ENCODE measurements at regions not wholly inside any gene's neighbourhood (a gene's known extent, or its start where the extent isn't known, plus 50 kb on each side); places are given as distances from the start of the nearest gene placed in this dataset.

GRCh38 chr1:194114288-194114687 lies 927.9 kb upstream of the B3GALT2 start:
- H3K36me3 Mint-ChIP-seq, result no peaks in the 10 kb centered on the region
- ATAC-seq (replicated peaks in 1 of 4) (no peak), DNase-seq (no peak)
- no peaks in the 10 kb centered on the region for H3K27me3 ChIP-seq (replicated peaks in 1 of 2; ENCODE audit: control insufficient read depth in 2 of 2, extremely low read depth in 1 of 2, insufficient read depth in 2 of 2, low read length in 1 of 2)
- no peaks in the 10 kb centered on the region for H3K9me3 Mint-ChIP-seq
- WGBS (ENCODE audit: insufficient coverage), result 75% methylated on average over 2 of the region's 3 CpGs
- H3K27me3 Mint-ChIP-seq, result no peaks in the 10 kb centered on the region
- no peak overlapping the region for H3K27ac ChIP-seq (ENCODE audit: low read length)
- H3K4me1 Mint-ChIP-seq, result no peaks in the 10 kb centered on the region
- CTCF ChIA-PET, result interaction anchor here (0.6 to 0.9 kb wide), 3 partner anchors 10 to 742 kb away, joined by 3 read pairs; no protein-coding TSS in a partner anchor
- H3K9me3 ChIP-seq, result no peaks in the 10 kb centered on the region
- H3K27ac Mint-ChIP-seq, result no peak overlapping the region
- POLR2A ChIA-PET, result interaction anchor here in 1 of 2 donors (0.5 kb wide), 1 partner anchor 11 kb away, joined by 3 read pairs; no protein-coding TSS in a partner anchor
- H3K4me3 ChIP-seq (ENCODE audit: control insufficient read depth in 1 of 2, extremely low read depth in 1 of 2, low read length in 1 of 2), result no peak overlapping the region
- H3K4me3 Mint-ChIP-seq, result no peak overlapping the region
- H3K4me1 ChIP-seq (ENCODE audit: control insufficient read depth in 1 of 2, extremely low read depth in 1 of 2, insufficient read depth in 2 of 2, low read length in 2 of 2), result no peaks in the 10 kb centered on the region
- no peaks in the 10 kb centered on the region for H3K36me3 ChIP-seq (ENCODE audit: control insufficient read depth in 2 of 2, extremely low read depth in 1 of 2, insufficient read depth in 1 of 2, low read length in 1 of 2)

GRCh38 chr1:194105381-194105780 lies 919.0 kb upstream of the B3GALT2 start:
- Histone ChIP-seq H3K4me3 (ENCODE audit: control insufficient read depth in 1 of 2, extremely low read depth in 1 of 2, low read length in 1 of 2) (no peak overlapping the region), H3K27ac (ENCODE audit: low read length) (no peak overlapping the region), H3K36me3 (ENCODE audit: control insufficient read depth in 2 of 2, extremely low read depth in 1 of 2, insufficient read depth in 1 of 2, low read length in 1 of 2) (no peaks in the 10 kb centered on the region), H3K4me1 (ENCODE audit: control insufficient read depth in 1 of 2, extremely low read depth in 1 of 2, insufficient read depth in 2 of 2, low read length in 2 of 2) (no peaks in the 10 kb centered on the region), H3K27me3 (replicated peaks in 1 of 2; ENCODE audit: control insufficient read depth in 2 of 2, extremely low read depth in 1 of 2, insufficient read depth in 2 of 2, low read length in 1 of 2) (peaks cover 0 to 2% of the 10 kb centered on the region in 2 experiments), H3K9me3 (no peaks in the 10 kb centered on the region)
- CTCF ChIA-PET, result no interaction called here
- Mint-ChIP-seq H3K27me3 (no peaks in the 10 kb centered on the region), H3K9me3 (peaks cover 0 to 3% (median 0%) of the 10 kb centered on the region in 3 donors), H3K4me3 (no peak overlapping the region), H3K27ac (no peak overlapping the region), H3K36me3 (no peaks in the 10 kb centered on the region), H3K4me1 (peaks cover 6 to 10% (median 7%) of the 10 kb centered on the region in 3 donors)
- ATAC-seq (replicated peaks in 1 of 4) (no peak), DNase-seq (no peak)
- WGBS (ENCODE audit: insufficient coverage), result no CpG with 5 or more reads among the region's 2 CpGs
- POLR2A ChIA-PET, result no interaction called here

GRCh38 chr1:194104247-194104844 lies 917.9 kb upstream of the B3GALT2 start:
- Mint-ChIP-seq H3K27ac (no peak overlapping the region), H3K9me3 (peaks cover 0 to 4% (median 0%) of the 10 kb centered on the region in 3 donors), H3K36me3 (no peaks in the 10 kb centered on the region), H3K27me3 (no peaks in the 10 kb centered on the region), H3K4me1 (peaks cover 7 to 10% (median 7%) of the 10 kb centered on the region in 3 donors), H3K4me3 (no peak overlapping the region)
- POLR2A ChIA-PET, result no interaction called here
- Histone ChIP-seq H3K4me3 (ENCODE audit: control insufficient read depth in 1 of 2, extremely low read depth in 1 of 2, low read length in 1 of 2) (no peak overlapping the region), H3K27ac (ENCODE audit: low read length) (no peak overlapping the region), H3K36me3 (ENCODE audit: control insufficient read depth in 2 of 2, extremely low read depth in 1 of 2, insufficient read depth in 1 of 2, low read length in 1 of 2) (no peaks in the 10 kb centered on the region), H3K27me3 (replicated peaks in 1 of 2; ENCODE audit: control insufficient read depth in 2 of 2, extremely low read depth in 1 of 2, insufficient read depth in 2 of 2, low read length in 1 of 2) (peaks cover 0 to 2% of the 10 kb centered on the region in 2 experiments), H3K9me3 (no peaks in the 10 kb centered on the region), H3K4me1 (ENCODE audit: control insufficient read depth in 1 of 2, extremely low read depth in 1 of 2, insufficient read depth in 2 of 2, low read length in 2 of 2) (no peaks in the 10 kb centered on the region)
- ATAC-seq (replicated peaks in 1 of 4) (peak in 1 of 4 experiments; percentile 24), DNase-seq (no peak)
- WGBS (ENCODE audit: insufficient coverage), result 100% methylated on average over 2 of the region's 2 CpGs
- CTCF ChIA-PET, result interaction anchor here in 1 of 2 donors (0.7 kb wide), 1 partner anchor 10 kb away, joined by 3 read pairs; no protein-coding TSS in a partner anchor

GRCh38 chr1:194103516-194104246 lies 917.3 kb upstream of the B3GALT2 start:
- POLR2A ChIA-PET, result no interaction called here
- no peak for DNase-seq

GRCh38 chr1:194103101-194103500 lies 916.7 kb upstream of the B3GALT2 start:
- no peaks in the 10 kb centered on the region for H3K27me3 Mint-ChIP-seq
- H3K4me3 Mint-ChIP-seq, result no peak overlapping the region
- ChIA-PET CTCF (no interaction called here), POLR2A (interaction anchor here in 1 of 2 donors (0.7 kb wide), 1 partner anchor 11 kb away, joined by 3 read pairs; no protein-coding TSS in a partner anchor)
- DNase-seq (no peak), ATAC-seq (replicated peaks in 1 of 4) (peak in 2 of 4 experiments; percentile 12 to 20)
- Histone ChIP-seq H3K27me3 (replicated peaks in 1 of 2; ENCODE audit: control insufficient read depth in 2 of 2, extremely low read depth in 1 of 2, insufficient read depth in 2 of 2, low read length in 1 of 2) (peaks cover 0 to 2% of the 10 kb centered on the region in 2 experiments), H3K9me3 (no peaks in the 10 kb centered on the region), H3K27ac (ENCODE audit: low read length) (no peak overlapping the region), H3K4me3 (ENCODE audit: control insufficient read depth in 1 of 2, extremely low read depth in 1 of 2, low read length in 1 of 2) (no peak overlapping the region), H3K4me1 (ENCODE audit: control insufficient read depth in 1 of 2, extremely low read depth in 1 of 2, insufficient read depth in 2 of 2, low read length in 2 of 2) (no peaks in the 10 kb centered on the region), H3K36me3 (ENCODE audit: control insufficient read depth in 2 of 2, extremely low read depth in 1 of 2, insufficient read depth in 1 of 2, low read length in 1 of 2) (no peaks in the 10 kb centered on the region)
- H3K27ac Mint-ChIP-seq, result peak overlapping the region in 1 of 2 donors; percentile 16
- no peaks in the 10 kb centered on the region for H3K36me3 Mint-ChIP-seq
- WGBS (ENCODE audit: insufficient coverage), result no CpG with 5 or more reads among the region's 1 CpG
- peaks cover 7 to 10% (median 7%) of the 10 kb centered on the region in 3 donors for H3K4me1 Mint-ChIP-seq
- H3K9me3 Mint-ChIP-seq, result peaks cover 0 to 4% (median 0%) of the 10 kb centered on the region in 3 donors

More at GRCh38 chr1:194103516-194104246, 917.3 kb upstream of the B3GALT2 start:
- H3K4me1 Mint-ChIP-seq, result peaks cover 7 to 10% (median 7%) of the 10 kb centered on the region in 3 donors
- no peak overlapping the region for H3K27ac ChIP-seq (ENCODE audit: low read length)
- no peaks in the 10 kb centered on the region for H3K27me3 Mint-ChIP-seq
- H3K4me3 Mint-ChIP-seq, result no peak overlapping the region
- ATAC-seq (replicated peaks in 1 of 4), result peak in 1 of 4 experiments; percentile 23
- H3K36me3 Mint-ChIP-seq, result no peaks in the 10 kb centered on the region
- CTCF ChIA-PET, result interaction anchor here in 1 of 2 donors (0.7 kb wide), 1 partner anchor 10 kb away, joined by 3 read pairs; no protein-coding TSS in a partner anchor
- peaks cover 0 to 4% (median 0%) of the 10 kb centered on the region in 3 donors for H3K9me3 Mint-ChIP-seq
- no peaks in the 10 kb centered on the region for H3K9me3 ChIP-seq
- no peaks in the 10 kb centered on the region for H3K36me3 ChIP-seq (ENCODE audit: control insufficient read depth in 2 of 2, extremely low read depth in 1 of 2, insufficient read depth in 1 of 2, low read length in 1 of 2)
- peak overlapping the region in 1 of 2 donors; percentile 52 for H3K27ac Mint-ChIP-seq
- WGBS (ENCODE audit: insufficient coverage), result 57% methylated on average over 1 of the region's 2 CpGs
- peaks cover 0 to 2% of the 10 kb centered on the region in 2 experiments for H3K27me3 ChIP-seq (replicated peaks in 1 of 2; ENCODE audit: control insufficient read depth in 2 of 2, extremely low read depth in 1 of 2, insufficient read depth in 2 of 2, low read length in 1 of 2)
- H3K4me1 ChIP-seq (ENCODE audit: control insufficient read depth in 1 of 2, extremely low read depth in 1 of 2, insufficient read depth in 2 of 2, low read length in 2 of 2), result no peaks in the 10 kb centered on the region
- H3K4me3 ChIP-seq (ENCODE audit: control insufficient read depth in 1 of 2, extremely low read depth in 1 of 2, low read length in 1 of 2), result no peak overlapping the region

GRCh38 chr1:194102607-194103006 lies 916.2 kb upstream of the B3GALT2 start:
- DNase-seq, result no peak
- H3K9me3 Mint-ChIP-seq, result peaks cover 0 to 4% (median 0%) of the 10 kb centered on the region in 3 donors

More at GRCh38 chr1:194102607-194103006, 916.2 kb upstream of the B3GALT2 start:
- Histone ChIP-seq H3K4me1 (ENCODE audit: control insufficient read depth in 1 of 2, extremely low read depth in 1 of 2, insufficient read depth in 2 of 2, low read length in 2 of 2) (no peaks in the 10 kb centered on the region), H3K27ac (ENCODE audit: low read length) (no peak overlapping the region), H3K9me3 (no peaks in the 10 kb centered on the region), H3K36me3 (ENCODE audit: control insufficient read depth in 2 of 2, extremely low read depth in 1 of 2, insufficient read depth in 1 of 2, low read length in 1 of 2) (no peaks in the 10 kb centered on the region), H3K4me3 (ENCODE audit: control insufficient read depth in 1 of 2, extremely low read depth in 1 of 2, low read length in 1 of 2) (no peak overlapping the region), H3K27me3 (replicated peaks in 1 of 2; ENCODE audit: control insufficient read depth in 2 of 2, extremely low read depth in 1 of 2, insufficient read depth in 2 of 2, low read length in 1 of 2) (peaks cover 0 to 2% of the 10 kb centered on the region in 2 experiments)
- Mint-ChIP-seq H3K4me3 (no peak overlapping the region), H3K27ac (no peak overlapping the region), H3K4me1 (peaks cover 7 to 10% (median 7%) of the 10 kb centered on the region in 3 donors), H3K36me3 (no peaks in the 10 kb centered on the region), H3K27me3 (no peaks in the 10 kb centered on the region)
- ChIA-PET POLR2A (interaction anchor here in 1 of 2 donors (0.6 to 0.7 kb wide), 2 partner anchors 9 to 12 kb away, joined by 3 read pairs; no protein-coding TSS in a partner anchor), CTCF (no interaction called here)
- ATAC-seq (replicated peaks in 1 of 4), result no peak
- WGBS (ENCODE audit: insufficient coverage), result no CpG with 5 or more reads among the region's 2 CpGs

Measured in T-cell (primary cell).